Stimulated activated CD4-positive, alpha-beta T cell treated with anti-CD3 and anti-CD28 coated beads, TNF-alpha, amount 100 ng/mL, for 24 hours (primary cell): ENCODE measurements at regions not wholly inside any gene's neighbourhood (a gene's known extent, or its start where the extent isn't known, plus 50 kb on each side); places are given as distances from the start of the nearest gene placed in this dataset.

Experiments used
- DNase-seq, 3 experiments: peaks; one replicate each; pipeline ENCODE4 v3.0.0-alpha.2; 2020; ENCODE audit warnings: low read depth in 3 of 3

- no peak for DNase-seq
Measured at GRCh38 chrX:69228732-69229131, 63.5 kb upstream of the PJA1 start.

- no peak for DNase-seq
Measured at GRCh38 chrX:69226459-69227158, 61.4 kb upstream of the PJA1 start.

- DNase-seq: peak; percentile 38 to 69 (median 54)
Measured at GRCh38 chrX:69222103-69223090, 57.1 kb upstream of the PJA1 start.

GRCh38 chrX:69221239-69222102 lies 56.2 kb upstream of the PJA1 start:
- DNase-seq: no peak

GRCh38 chrX:69218407-69218997 lies 53.2 kb upstream of the PJA1 start:
- DNase-seq: no peak

GRCh38 chrX:69216911-69217310 lies 51.7 kb upstream of the PJA1 start:
- DNase-seq: no peak

GRCh38 chrX:69216446-69216845 lies 51.2 kb upstream of the PJA1 start:
- no peak for DNase-seq

GRCh38 chrX:69215161-69215875 lies 50.1 kb upstream of the PJA1 start:
- no peak for DNase-seq
